A549 (cell line): ENCODE measurements at regions not wholly inside any gene's neighbourhood (a gene's known extent, or its start where the extent isn't known, plus 50 kb on each side); places are given as distances from the start of the nearest gene placed in this dataset.

Source experiments
- CTCF ChIP-seq: fragments of >200 bp; sonication (Bioruptor Twin); formaldehyde crosslinking; IDR thresholded peaks from 3 replicates; pipeline ENCODE4 v1.5.1; 2016
- HDAC2 ChIP-seq: fragments of 200-600 bp; sonication (generic); IDR thresholded peaks from 2 replicates; pipeline ENCODE4 v1.6.1; 2016
- POLR2A ChIP-seq: IDR thresholded peaks from 2 replicates; pipeline ENCODE4 v1.6.1; 2012; ENCODE audit warnings: mild to moderate bottlenecking, low read length
- USF2 ChIP-seq: fragments of 450-650 bp; IDR thresholded peaks from 2 replicates; pipeline ENCODE4 v1.6.1; 2014; ENCODE audit warnings: antibody characterized with exemption

GRCh38 chr13:40031031-40031430 lies 375.6 kb downstream of the COG6 start:
- TF ChIP-seq USF2 (no peak), CTCF (no peak), POLR2A (no peak), HDAC2 (no peak)
